ENCODE measurements at regions not wholly inside any gene's neighbourhood (a gene's known extent, or its start where the extent isn't known, plus 50 kb on each side); places are given as distances from the start of the nearest gene placed in this dataset.

GRCh38 chr16:86120201-86121192, 221.5 kb downstream of the IRF8 start:
- TF ChIP-seq CTCF (IDR thresholded peaks at IDR 0.05; ENCODE audit: low read depth, low read length, missing control alignments) = no peak
- DNase-seq (ENCODE audit: low read depth) = no peak
- no peak overlapping the region for H3K4me3 ChIP-seq (ENCODE audit: low read depth, low read length)

- no peak for TF ChIP-seq CTCF (IDR thresholded peaks at IDR 0.05; ENCODE audit: low read depth, low read length, missing control alignments)
- H3K4me3 ChIP-seq (ENCODE audit: low read depth, low read length) = no peak overlapping the region
- DNase-seq (ENCODE audit: low read depth) = no peak
Measured at GRCh38 chr16:86121374-86122010, 222.5 kb downstream of the IRF8 start.

GRCh38 chr16:86122681-86123342, 223.8 kb downstream of the IRF8 start:
- no peak for DNase-seq (ENCODE audit: low read depth)
- TF ChIP-seq CTCF (IDR thresholded peaks at IDR 0.05; ENCODE audit: low read depth, low read length, missing control alignments) = no peak
- H3K4me3 ChIP-seq (ENCODE audit: low read depth, low read length) = no peak overlapping the region

GRCh38 chr16:86124321-86124720, 225.4 kb downstream of the IRF8 start:
- no peak overlapping the region for H3K4me3 ChIP-seq (ENCODE audit: low read depth, low read length)
- DNase-seq (ENCODE audit: low read depth) = no peak
- TF ChIP-seq CTCF (IDR thresholded peaks at IDR 0.05; ENCODE audit: low read depth, low read length, missing control alignments) = no peak

GRCh38 chr16:86126891-86127290, 227.9 kb downstream of the IRF8 start:
- no peak overlapping the region for H3K4me3 ChIP-seq (ENCODE audit: low read depth, low read length)
- TF ChIP-seq CTCF (IDR thresholded peaks at IDR 0.05; ENCODE audit: low read depth, low read length, missing control alignments) = no peak
- DNase-seq (ENCODE audit: low read depth) = no peak

- DNase-seq (ENCODE audit: low read depth) = no peak
- H3K4me3 ChIP-seq (ENCODE audit: low read depth, low read length) = no peak overlapping the region
- no peak for TF ChIP-seq CTCF (IDR thresholded peaks at IDR 0.05; ENCODE audit: low read depth, low read length, missing control alignments)
Measured at GRCh38 chr16:86127366-86127765, 228.4 kb downstream of the IRF8 start.

All from GM12864 (cell line).